Embryonic facial prominence (tissue), 1 donor: ENCODE measurements at regions not wholly inside any gene's neighbourhood (a gene's known extent, or its start where the extent isn't known, plus 50 kb on each side); places are given as distances from the start of the nearest gene placed in this dataset.
"Not testable (repeated sequence)": the region's sequence is repeated elsewhere in the genome, so short reads cannot be mapped to it uniquely, and the experiment has no call there.

Experiments used
- DNase-seq: peaks from one replicate; pipeline ENCODE4 v3.0.0-alpha.2; 2016; ENCODE audit errors: extremely low spot score

DNA sequence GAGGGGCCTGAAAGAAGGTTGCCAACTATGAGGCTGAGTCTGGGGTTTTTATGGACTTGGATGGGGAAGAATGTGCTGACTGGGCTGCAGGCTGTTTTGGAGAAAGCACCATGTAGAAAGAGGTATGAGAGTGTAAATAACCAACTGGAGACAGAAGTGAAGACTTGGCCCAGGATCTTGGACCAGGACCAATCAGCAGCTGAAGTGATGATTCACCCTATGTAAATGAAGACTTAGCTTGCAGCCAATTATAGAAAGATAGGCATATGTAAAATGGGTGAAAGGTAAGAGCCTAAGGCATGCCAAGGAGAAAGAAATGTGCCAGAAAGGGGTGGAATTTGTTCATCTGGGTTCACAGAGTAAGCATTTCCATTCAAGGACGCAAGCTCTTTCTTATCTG, 856.7 kb upstream of the PRKX start:
- DNase-seq: no peak

DNA sequence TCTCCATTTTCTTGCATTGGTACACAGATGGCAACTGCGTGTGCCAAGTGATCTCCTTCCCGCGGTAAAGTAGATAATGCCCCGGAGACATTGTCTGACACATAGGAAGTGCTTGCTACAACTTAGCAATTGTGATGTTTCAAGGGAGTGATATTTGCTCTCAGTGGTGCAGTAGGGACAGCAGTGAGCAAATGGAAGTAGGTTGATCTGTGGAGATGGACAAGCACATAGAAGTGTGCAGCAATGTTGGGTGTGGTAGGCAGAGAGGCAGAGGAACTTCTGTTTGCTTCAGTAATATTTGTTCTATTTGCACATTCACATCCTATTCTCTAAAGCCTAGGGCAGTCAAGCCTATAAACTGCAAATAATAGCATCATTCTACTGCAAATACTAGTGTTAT, 846.7 kb upstream of the PRKX start:
- no peak for DNase-seq

DNA sequence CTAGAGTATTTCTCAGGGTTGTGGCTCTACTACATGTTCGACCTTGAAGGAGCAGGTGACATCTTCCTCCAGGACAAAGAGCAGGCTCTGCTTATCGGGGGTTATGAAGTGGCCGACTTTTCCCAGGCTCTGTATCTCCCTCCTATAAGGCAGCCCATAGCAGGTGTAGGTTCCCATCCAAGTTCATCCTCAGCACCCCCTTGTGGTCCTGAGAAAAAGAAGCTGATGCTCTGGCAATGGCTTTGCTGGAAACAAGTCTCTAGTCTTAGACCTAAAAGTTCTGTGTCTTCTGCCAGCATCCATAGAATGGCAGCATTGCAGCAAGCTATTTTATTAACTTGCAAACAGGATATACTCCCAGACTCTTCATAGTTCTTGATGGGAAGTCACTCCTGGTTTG, 836.6 kb upstream of the PRKX start:
- no peak for DNase-seq

DNA sequence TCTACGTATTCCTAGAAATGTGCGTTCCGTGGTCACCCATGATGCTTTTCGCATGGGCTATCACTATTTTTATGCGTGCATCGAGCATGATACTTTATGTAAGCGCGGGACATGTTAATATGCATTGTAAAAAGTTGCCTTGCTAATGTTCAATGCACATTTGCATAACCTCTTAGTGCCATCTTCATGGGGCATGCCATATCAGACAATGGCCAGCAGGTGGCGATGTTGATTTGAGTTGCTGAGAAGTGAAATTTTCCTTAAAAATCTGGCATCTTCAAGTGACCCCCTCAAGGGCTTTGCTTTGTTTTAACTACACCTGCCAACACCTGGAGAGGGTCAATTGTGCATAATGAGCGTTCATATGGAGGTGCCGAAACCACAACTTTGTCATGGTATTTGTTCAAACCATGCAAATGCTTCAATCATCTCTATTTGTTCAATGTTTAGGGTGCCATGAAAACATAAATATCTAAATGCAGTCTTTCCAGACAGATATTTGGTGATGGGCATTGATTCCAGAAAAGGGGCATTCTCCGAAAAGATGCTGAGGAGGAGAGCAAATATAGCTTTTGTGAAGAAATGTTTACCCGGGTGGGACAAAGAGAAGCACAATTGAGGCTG, 833.9 kb upstream of the PRKX start:
- DNase-seq: no peak

DNA sequence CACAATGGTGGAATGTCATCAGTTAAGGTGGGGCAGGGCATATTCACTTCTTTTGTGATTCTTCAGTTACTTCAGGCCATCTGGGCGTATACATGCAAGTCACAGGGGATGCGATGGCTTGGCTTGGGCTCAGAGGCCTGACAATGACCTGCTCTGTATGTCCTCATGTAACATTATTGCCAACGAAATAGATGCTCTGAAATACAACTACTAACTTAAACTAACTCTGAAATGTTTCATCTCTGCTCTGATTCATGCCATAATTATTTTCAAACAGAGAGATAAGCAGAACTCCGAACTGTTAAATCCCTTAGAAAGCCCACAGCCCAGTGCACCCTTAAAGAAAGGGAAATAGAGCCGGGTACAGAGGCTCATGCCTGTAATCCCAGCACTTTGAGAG, 832.7 kb upstream of the PRKX start:
- DNase-seq: not testable (repeated sequence)

DNA sequence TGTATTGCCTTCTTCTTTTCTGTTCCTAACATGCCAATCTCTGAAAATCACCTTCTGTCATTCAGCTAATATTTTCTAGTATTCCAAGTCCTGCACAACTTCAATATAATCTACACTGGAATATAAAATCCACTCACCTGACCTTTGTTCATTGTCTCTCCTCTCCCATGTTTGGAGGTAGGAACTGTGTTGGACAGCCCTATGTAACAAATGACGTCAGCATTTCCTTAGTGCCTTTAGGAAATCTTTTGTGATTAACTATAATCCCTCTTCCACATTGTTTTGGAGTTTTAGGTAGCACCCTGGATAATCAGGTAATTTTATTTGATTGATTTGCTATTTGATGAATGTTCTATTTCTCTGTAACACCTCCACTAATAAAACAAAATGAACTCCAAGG, 814.8 kb upstream of the PRKX start:
- DNase-seq: no peak

DNA sequence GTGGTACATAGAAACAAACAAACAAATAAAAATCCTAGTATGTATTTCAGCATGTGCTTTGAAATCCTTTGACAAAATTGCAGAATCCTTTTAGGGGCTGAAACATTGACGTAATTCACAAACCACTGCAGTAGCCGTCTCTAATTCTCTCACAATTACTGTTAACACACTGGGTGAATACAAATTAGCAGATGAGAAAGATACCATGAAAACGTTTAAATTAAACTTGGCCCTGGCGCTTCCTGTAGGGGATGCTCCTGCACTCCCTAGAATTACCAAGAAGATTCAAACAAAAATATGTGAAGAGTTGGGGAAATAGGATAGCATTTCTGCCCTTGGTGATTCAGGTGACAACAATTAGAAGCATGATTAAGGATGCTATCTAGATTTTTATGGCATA, 772.5 kb upstream of the PRKX start:
- no peak for DNase-seq

DNA sequence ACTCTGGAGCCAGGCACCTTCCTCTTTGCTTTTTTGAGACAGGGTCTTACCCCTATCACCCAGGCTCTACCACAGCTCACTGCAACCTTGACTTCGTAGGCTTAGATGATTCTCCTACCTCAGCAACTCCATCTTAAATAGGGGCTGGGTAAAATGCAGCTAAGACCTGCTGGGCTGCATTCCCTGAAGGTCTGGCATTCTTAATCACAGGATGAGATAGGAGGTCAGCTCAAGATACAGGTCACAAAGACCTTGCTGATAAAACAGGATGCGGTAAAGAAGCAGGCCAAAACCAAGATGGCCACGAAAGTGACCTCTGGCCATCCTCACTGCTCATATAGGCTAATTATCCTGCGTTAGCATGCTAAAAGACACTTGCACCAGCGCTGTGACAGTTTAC, 770.8 kb upstream of the PRKX start:
- DNase-seq: no peak

DNA sequence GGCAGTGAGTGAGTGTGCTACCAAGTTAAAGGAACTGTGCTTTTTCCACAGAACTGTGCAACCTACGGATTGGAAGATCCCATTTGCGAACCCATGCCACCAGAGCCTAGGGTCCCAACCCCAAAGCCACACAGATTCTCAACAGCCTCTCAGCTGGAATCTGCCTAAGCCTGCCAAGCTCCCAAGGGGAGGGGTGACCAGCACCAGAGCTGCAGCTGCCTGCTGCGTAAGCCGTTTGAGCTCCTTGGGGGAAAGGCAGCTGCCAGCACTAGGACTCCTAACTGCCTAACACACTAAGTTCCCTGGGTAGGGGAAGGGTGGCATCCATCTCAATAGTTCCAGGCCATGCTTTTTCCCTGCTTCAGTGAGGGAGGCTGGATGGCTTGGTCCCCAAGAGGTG, 738.1 kb upstream of the PRKX start:
- no peak for DNase-seq

DNA sequence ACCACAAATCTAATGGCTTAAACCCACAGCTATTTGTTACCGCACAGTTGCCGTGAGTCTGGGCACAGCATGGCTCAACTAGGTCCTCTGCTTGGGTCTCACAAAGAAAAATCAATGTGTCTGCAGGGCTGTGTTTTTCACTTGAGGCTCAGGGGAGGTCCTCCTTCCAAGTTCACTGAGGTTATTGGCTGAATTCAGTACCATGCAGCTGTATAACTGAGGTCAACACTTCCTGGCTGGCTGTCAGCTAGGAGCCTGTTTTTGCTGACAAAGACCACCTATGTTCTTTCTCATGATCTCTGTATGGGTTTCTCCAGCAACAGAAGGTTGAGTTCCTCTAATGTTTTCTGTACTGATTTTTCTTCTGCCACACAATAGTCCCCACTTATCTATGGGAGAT, 736.7 kb upstream of the PRKX start:
- no peak for DNase-seq

DNA sequence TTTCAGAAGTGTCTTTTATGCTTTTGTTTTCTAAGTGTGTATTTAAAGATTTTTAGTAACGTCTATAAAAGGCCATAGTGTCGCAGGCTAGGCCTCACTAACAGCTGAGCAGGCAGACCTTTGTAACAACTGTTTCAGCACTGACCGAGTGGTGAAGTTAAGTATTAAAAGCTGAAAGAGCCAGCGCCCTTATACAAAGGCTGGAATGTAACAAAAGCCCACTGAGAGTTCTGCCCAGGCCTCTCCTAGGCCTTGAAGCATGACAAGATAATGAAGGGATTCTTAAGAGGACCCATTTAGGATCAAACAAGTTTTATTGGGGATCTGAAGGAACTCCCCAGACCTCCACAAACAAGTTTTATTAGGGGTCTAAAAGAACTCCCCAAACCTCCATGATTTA, 722.5 kb upstream of the PRKX start:
- DNase-seq: no peak

DNA sequence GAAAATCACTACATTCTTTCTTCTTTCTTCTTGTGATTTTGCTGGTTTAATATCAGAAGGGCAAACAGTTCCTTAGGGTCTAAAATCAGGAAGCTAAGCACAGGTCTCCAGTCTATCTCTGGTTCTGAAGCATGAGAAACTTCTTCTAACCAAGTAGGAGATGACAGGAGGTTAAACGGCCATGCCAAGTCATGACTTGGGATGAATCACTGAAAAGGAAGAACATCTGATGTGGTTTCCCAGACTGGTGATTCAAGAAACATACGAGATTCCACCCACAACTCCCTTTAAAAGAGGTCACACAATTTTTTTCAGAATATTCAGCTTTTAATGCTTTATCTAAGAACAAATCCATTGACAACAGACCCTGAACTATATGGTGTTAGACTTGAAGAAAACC, 684.0 kb upstream of the PRKX start:
- DNase-seq: no peak

DNA sequence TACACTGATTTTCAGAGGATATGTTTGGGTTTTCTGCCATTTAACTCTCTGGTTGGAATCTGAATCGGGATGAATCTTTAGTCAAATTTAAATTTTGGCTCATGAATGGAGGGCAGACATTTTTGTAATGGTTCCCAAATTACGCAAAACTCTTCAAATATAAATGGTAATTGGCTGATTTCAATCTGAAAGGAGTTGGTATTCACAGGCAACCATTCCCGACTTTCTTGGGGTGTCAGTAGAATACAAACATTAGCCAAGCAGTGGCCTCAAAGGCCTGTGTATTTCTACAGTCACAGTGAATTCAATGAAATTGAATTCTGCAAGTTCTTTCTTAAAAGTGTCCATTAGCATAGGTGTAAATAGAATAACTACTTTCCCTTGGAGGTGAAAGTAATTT, 668.8 kb upstream of the PRKX start:
- DNase-seq: no peak

DNA sequence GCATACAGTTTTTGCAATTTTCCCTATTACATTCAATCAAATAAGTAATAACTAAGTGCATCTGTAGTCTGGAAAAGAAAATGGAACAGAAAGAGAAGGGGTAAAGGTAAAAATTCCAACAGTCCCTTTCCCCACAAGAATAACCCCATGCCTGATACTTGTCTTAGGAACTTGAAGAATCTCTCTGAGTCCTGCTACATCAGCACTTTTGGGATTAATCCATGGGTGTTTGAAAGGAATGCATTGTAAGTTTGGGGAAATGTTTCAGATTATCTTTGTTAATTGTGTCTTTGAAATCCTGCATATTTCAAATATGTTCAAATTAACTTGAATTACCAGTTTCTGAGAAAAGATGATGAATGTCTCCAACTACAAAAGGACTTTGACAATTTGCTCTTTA, 667.3 kb upstream of the PRKX start:
- DNase-seq: no peak

DNA sequence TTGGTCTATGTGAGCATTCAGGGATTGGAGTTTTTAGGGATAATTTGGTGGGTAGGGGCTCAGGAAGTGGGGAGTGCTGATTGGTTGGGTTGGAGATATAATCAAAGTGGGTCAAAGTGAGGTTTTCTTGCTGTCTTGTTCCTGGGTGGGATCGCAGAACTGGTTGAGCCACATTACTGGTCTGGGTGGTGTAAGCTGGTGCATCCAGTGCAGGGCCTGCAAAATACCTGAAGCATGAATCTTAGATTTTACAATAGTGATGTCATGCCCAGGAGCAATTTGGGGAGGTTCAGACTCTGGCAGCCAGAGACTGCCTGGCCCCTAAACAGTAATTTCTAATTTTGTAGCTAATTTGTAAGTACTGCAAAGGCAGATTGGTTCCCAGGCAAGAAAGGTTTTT, 665.6 kb upstream of the PRKX start:
- no peak for DNase-seq

DNA sequence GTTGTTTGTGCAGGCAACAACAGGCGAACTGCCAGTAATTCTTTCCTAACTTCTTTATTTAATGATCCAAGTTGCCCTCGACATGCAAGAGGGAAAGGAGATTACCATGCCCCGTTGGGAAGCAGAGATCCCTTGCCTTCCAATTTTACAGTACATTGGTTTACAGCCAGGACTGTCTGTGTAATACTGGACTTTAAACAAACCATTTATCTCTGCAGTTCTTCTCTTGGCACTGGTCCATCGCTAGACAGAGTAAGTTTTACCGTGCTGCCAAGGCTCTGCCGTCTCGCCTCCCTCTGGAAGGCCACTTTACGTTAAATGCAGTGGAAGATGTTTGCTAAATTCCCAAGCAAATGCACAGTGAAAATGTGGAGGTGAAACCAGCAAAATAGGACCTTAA, 660.3 kb upstream of the PRKX start:
- no peak for DNase-seq

DNA sequence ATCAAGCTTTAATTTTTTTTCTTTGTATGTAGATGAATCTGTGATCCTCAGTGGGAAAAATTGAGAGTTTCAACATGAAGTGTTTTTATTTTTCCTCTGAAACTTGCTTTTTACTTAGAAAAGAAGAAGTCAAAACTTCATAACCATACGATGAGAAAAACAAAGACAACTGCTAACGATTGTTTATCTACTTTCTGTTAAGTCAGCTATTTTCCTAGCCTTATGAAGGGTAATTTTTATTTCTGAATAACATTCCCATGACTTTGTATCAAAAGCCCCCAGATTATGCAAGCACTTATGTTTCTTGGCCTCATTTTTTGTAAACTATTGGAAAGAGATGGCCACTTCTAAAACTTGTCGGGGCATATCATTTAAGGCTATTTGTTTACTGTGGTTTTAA, 645.1 kb upstream of the PRKX start:
- no peak for DNase-seq

DNA sequence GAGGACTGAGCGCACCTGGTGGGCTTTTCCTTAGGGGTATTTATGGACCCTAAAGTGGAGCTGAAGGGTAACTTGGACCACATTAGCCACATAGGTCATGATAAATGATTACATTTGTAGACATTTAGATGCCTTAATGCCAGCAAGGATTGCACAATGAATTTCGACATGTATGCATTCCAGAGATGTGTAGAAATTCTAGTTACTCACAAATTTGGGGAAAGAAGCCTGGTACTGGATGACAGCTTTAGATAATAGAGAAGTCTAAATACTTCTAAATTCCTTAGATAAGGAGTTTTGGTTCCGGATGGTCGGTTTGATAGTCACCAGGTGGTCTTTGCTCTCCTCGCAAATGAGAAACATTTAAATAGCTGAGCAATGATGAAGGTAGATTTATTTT, 609.5 kb upstream of the PRKX start:
- DNase-seq: no peak

DNA sequence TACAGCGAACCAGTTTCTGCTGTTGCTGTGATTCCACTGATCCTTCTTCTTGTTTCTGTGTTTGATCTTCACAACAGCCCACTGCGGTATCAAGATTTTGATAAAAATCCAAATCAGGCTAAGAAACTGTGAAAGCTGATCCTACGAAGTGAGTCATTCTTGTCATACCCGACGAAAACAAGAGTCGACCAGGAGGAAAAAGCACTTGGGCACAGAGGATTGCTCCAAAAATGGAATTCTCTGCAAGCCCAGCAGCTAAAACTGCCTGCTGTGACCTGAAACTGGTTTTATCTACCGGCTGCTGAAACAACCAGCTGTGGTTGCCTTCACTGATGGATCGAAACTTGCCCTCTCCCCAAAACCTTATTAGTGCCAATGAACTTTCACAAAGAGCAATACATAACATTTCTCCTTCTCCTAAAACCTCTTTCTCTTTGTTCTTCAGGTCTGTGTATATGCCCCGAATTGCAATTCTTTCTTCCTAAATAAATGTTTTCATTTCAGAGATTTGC, 607.0 kb upstream of the PRKX start:
- no peak for DNase-seq

DNA sequence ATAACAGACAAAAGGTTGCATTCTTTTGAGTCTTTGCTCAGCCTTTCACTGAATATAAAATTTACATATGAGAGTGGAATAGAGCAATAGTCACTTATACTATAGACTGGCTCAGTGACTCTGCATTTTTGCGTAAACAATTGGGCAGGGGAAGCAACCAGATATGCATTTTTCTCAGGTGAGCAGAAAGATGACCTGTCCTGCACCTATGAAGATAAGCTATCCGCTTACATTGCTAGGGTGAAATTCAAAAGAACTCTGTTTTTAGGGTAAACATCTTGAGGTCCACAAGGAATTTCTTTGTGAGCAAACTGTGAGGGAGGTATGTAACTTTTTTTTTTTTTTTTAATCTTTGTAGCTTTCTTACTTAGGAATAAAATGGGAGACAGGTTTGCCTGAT, 602.4 kb upstream of the PRKX start:
- DNase-seq: no peak

DNA sequence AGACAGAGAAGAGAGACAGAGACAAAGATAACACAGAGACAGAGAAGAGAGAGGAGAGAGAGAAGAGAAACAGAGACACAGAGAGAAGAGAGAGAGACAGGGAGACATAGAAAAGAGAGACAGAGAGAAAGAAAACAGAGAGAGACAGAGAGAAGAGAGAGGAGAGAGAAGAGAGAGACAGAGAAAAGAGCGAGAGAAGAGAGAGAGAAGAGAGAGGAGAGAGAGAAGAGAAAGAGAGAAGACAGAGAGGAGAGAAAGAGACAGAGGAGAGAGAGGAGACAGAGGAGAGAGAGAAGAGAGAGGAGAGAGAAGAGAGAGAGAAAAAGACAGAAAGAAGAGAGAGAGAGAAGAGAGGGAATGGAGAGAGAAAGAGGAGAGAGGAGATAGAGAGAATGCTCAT, 601.1 kb upstream of the PRKX start:
- no peak for DNase-seq

DNA sequence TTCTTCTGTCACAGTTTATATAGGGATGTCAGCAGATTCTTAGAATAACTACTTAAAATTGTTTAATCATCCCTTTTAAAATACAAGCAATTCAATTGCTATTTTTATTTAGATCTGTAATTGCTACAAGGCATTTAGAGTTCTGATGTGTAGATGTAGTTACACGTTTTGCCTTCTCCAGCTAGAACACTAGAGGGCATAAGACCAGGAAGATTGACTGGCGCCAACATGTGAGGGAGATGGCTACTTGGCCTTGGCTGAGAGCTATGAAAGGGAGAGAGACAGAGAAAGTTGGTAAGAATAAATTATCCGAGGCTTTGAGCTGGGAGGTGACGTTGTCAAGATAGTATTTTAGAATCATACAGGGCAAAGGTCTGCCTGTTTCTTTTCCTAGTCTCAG, 563.7 kb upstream of the PRKX start:
- no peak for DNase-seq

DNA sequence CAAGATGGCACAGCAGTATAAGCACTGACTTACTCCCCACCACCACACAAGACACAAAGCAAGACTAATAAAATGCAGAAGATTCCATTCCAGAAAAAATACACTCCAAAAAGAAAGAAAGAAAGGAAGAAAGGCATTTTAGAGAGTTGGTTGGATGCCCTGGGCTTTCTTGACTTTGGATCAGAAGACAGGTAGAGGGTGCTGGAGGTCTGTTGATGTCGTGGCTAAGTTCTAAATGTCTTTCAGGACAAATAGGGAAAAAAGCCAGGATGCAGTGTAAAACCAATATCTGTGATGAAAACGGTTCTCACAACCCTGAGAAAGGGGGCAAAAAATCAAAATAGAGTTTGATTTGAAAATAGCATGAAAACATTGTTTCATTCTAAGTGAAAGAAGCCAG, 555.2 kb upstream of the PRKX start:
- no peak for DNase-seq

DNA sequence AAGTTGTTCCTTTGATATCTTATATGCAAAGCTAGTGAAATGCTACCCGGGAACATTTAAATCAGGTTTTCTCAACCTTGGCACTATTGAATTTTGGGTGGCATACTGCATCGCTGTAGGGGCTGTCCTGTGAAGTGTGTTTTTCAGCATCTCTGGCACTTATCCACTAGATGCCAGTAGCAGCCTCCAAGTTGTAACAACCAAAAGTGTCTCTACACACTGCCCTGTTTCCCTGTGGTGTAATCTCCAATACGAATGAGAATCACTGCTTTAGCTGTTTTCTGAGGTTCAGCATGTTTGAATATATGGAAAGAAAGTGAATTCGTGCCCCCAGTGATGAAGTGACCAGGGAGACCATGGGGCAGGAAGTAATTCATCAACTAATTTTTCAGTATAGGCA, 551.6 kb upstream of the PRKX start:
- DNase-seq: no peak
